H1 (cell line): ENCODE measurements at regions not wholly inside any gene's neighbourhood (a gene's known extent, or its start where the extent isn't known, plus 50 kb on each side); places are given as distances from the start of the nearest gene placed in this dataset.
A peak's percentile ranks its signal among the peaks of the same experiment; 100 is the strongest.

Source experiments
- CTCF ChIA-PET: fragments of 300-600 bp; sonication (Branson Sonifier 250); formaldehyde crosslinking; loops from one replicate; lab custom pipeline; 2021; ENCODE audit not compliant: partially characterized antibody; lab: Charles Lee
- POLR2A ChIA-PET: fragments of 300-600 bp; sonication (Branson Sonifier 250); formaldehyde crosslinking; loops from one replicate; lab custom pipeline; 2021; ENCODE audit warnings: inconsistent platforms; ENCODE audit not compliant: partially characterized antibody; lab: Charles Lee
- DNase-seq, 2 experiments: peaks; one replicate each; pipeline versions ENCODE4 v3.0.0 to v3.0.0-alpha.2; 2010 to 2022; ENCODE audit warnings: low spot score in 2 of 2, low read depth in 1 of 2, mixed read lengths in 1 of 2
- FAIRE-seq: peaks from 2 replicates; lab custom pipeline; 2011; peaks lifted over from hg19 to GRCh38; lab: Jason Lieb, UNC
- H2AFZ ChIP-seq: 2 replicates; pipeline ENCODE4 v1.8.1; 2012; ENCODE audit warnings: low read length, inconsistent platforms
- H2AK5ac ChIP-seq: 2 replicates; pipeline ENCODE4 v1.6.1; 2013; ENCODE audit warnings: low read depth, low read length
- H2BK120ac ChIP-seq: replicated peaks from 2 replicates; pipeline ENCODE3; 2013; ENCODE audit warnings: low read depth, low read length, inconsistent platforms
- H2BK12ac ChIP-seq: 2 replicates; pipeline ENCODE4 v1.6.1; 2013; ENCODE audit warnings: low read depth, low read length
- H2BK15ac ChIP-seq: 2 replicates; pipeline ENCODE4 v1.6.1; 2013; ENCODE audit warnings: low read length
- H2BK20ac ChIP-seq: 2 replicates; pipeline ENCODE4 v1.6.1; 2013; ENCODE audit warnings: low read length
- H2BK5ac ChIP-seq: 2 replicates; pipeline ENCODE4 v1.6.1; 2013; ENCODE audit warnings: low read depth, low read length
- H3K14ac ChIP-seq: 2 replicates; pipeline ENCODE4 v1.6.1; 2013; ENCODE audit warnings: inconsistent platforms; ENCODE audit not compliant: insufficient read length
- H3K18ac ChIP-seq: 2 replicates; pipeline ENCODE4 v1.6.1; 2013; ENCODE audit warnings: low read length; ENCODE audit errors: extremely low read depth
- H3K23ac ChIP-seq: 2 replicates; pipeline ENCODE4 v1.6.1; 2013; ENCODE audit warnings: inconsistent platforms; ENCODE audit not compliant: insufficient read length
- H3K23me2 ChIP-seq: 2 replicates; pipeline ENCODE4 v1.6.1; 2013; ENCODE audit warnings: low read depth, low read length
- H3K27ac ChIP-seq: 2 replicates; pipeline ENCODE4 v1.6.1; 2011; ENCODE audit warnings: low read depth, low read length, inconsistent platforms
- H3K27me3 ChIP-seq, 4 experiments: replicated peaks in 1 of 4; 1 replicate in 1 of 4; 2 replicates in 3 of 4; pipeline versions ENCODE4 v1.6.1 to v1.8.1; 2011 to 2013; ENCODE audit warnings: low read length in 3 of 4, mild to moderate bottlenecking in 3 of 4, inconsistent platforms in 2 of 4, mixed read lengths in 2 of 4, moderate library complexity in 1 of 4; ENCODE audit not compliant: control insufficient read depth in 3 of 4, insufficient read depth in 3 of 4; ENCODE audit errors: extremely low read depth in 1 of 4
- H3K36me3 ChIP-seq, 4 experiments: 2 replicates each; pipeline versions ENCODE4 v1.6.1 to v1.8.1; 2011 to 2013; ENCODE audit warnings: mild to moderate bottlenecking in 4 of 4, low read length in 3 of 4, moderate library complexity in 2 of 4, control low read depth in 1 of 4, inconsistent platforms in 1 of 4; ENCODE audit not compliant: insufficient read depth in 4 of 4, control insufficient read depth in 2 of 4
- H3K4ac ChIP-seq: replicated peaks from 2 replicates; pipeline ENCODE3; 2013; ENCODE audit warnings: low read length, low read depth, mixed read lengths, inconsistent platforms; ENCODE audit not compliant: insufficient read length
- H3K4me1 ChIP-seq, 4 experiments: replicated peaks in 1 of 4; 1 replicate in 1 of 4; 2 replicates in 3 of 4; pipeline versions ENCODE4 v1.6.1 to v1.8.1; 2011 to 2013; ENCODE audit warnings: low read length in 3 of 4, inconsistent platforms in 2 of 4, mixed read lengths in 1 of 4; ENCODE audit not compliant: insufficient read depth in 4 of 4, control insufficient read depth in 3 of 4
- H3K4me2 ChIP-seq, 2 experiments: 2 replicates each; pipeline versions ENCODE4 v1.6.1 to v1.8.1; 2011 to 2013; ENCODE audit warnings: low read depth in 2 of 2, low read length in 2 of 2, control low read depth in 1 of 2, inconsistent platforms in 1 of 2, mild to moderate bottlenecking in 1 of 2; ENCODE audit not compliant: insufficient read depth in 1 of 2
- H3K4me3 ChIP-seq, 4 experiments: fragments of 200-600, 300-600 bp in 1 of 4; sonication (generic), shearing (Covaris generic), sonication (Bioruptor Twin) in 1 of 4; 2 replicates each; pipeline versions ENCODE4 v1.5.1 to v1.8.1; 2011 to 2016; ENCODE audit warnings: low read length in 4 of 4, low read depth in 3 of 4, control low read depth in 2 of 4, inconsistent platforms in 2 of 4, mild to moderate bottlenecking in 2 of 4, mixed read lengths in 1 of 4, moderate library complexity in 1 of 4; ENCODE audit not compliant: insufficient read depth in 2 of 4; ENCODE audit errors: extremely low read depth in 1 of 4
- H3K56ac ChIP-seq: replicated peaks from 2 replicates; pipeline ENCODE3; 2013; ENCODE audit warnings: low read depth, mild to moderate bottlenecking, mixed read lengths, low read length, inconsistent platforms; ENCODE audit not compliant: insufficient read length
- H3K79me1 ChIP-seq: 2 replicates; pipeline ENCODE4 v1.6.1; 2013; ENCODE audit warnings: low read depth, low read length, control low read depth
- H3K79me2 ChIP-seq, 2 experiments: 2 replicates each; pipeline versions ENCODE4 v1.6.1 to v1.8.1; 2012 to 2013; ENCODE audit warnings: low read length in 2 of 2, mild to moderate bottlenecking in 2 of 2, inconsistent platforms in 1 of 2; ENCODE audit not compliant: insufficient read depth in 2 of 2, control insufficient read depth in 1 of 2
- H3K9ac ChIP-seq, 4 experiments: replicated peaks in 1 of 4; 1 replicate in 1 of 4; 2 replicates in 3 of 4; pipeline versions ENCODE4 v1.6.1 to v1.8.1; 2011 to 2013; ENCODE audit warnings: low read depth in 3 of 4, low read length in 3 of 4, control low read depth in 2 of 4, mild to moderate bottlenecking in 2 of 4, moderate library complexity in 2 of 4, inconsistent platforms in 1 of 4; ENCODE audit errors: extremely low read depth in 1 of 4
- H3K9me3 ChIP-seq, 2 experiments: 2 replicates each; pipeline versions ENCODE4 v1.6.1 to v1.8.1; 2012 to 2013; ENCODE audit warnings: mild to moderate bottlenecking in 2 of 2, moderate library complexity in 2 of 2, control low read depth in 1 of 2, inconsistent platforms in 1 of 2, low read depth in 1 of 2, low read length in 1 of 2, mixed read lengths in 1 of 2; ENCODE audit not compliant: insufficient read depth in 2 of 2
- H4K20me1 ChIP-seq, 2 experiments: replicated peaks in 1 of 2; 2 replicates each; pipeline versions ENCODE3 to v1.8.1; 2011 to 2013; ENCODE audit warnings: inconsistent platforms in 2 of 2, low read length in 2 of 2, mild to moderate bottlenecking in 1 of 2; ENCODE audit not compliant: insufficient read depth in 2 of 2, control insufficient read depth in 1 of 2
- H4K5ac ChIP-seq: 2 replicates; pipeline ENCODE4 v1.6.1; 2013; ENCODE audit warnings: low read length, low read depth, mixed read lengths, inconsistent platforms; ENCODE audit not compliant: insufficient read length
- H4K8ac ChIP-seq: 2 replicates; pipeline ENCODE4 v1.8.0; 2013; ENCODE audit warnings: mild to moderate bottlenecking, moderate library complexity, low read length, inconsistent platforms; ENCODE audit not compliant: insufficient read depth; ENCODE audit errors: extremely low read depth
- H4K91ac ChIP-seq: replicated peaks from 2 replicates; pipeline ENCODE3; 2013; ENCODE audit warnings: low read length, mixed read lengths, inconsistent platforms; ENCODE audit not compliant: insufficient read length
- CTCF ChIP-seq, 3 experiments: IDR thresholded peaks; 1 replicate in 2 of 3; 2 replicates in 1 of 3; pipeline versions ENCODE4 v1.5.1 to v1.6.1; 2011; ENCODE audit warnings: low read length in 3 of 3, mild to moderate bottlenecking in 3 of 3, inconsistent platforms in 2 of 3, low read depth in 1 of 3, moderate library complexity in 1 of 3; ENCODE audit not compliant: insufficient read depth in 1 of 3; ENCODE audit errors: control extremely low read depth in 1 of 3
- E2F6 ChIP-seq: IDR thresholded peaks from 2 replicates; pipeline ENCODE4 v1.6.1; 2012; ENCODE audit warnings: inconsistent platforms
- HDAC2 ChIP-seq, 2 experiments: fragments of 300-600 bp in 1 of 2; sonication (generic) in 1 of 2; IDR thresholded peaks; 2 replicates each; pipeline ENCODE4 v1.6.1; 2011 to 2012; ENCODE audit warnings: low read depth in 2 of 2, low read length in 2 of 2, mild to moderate bottlenecking in 2 of 2, moderate library complexity in 2 of 2, borderline replicate concordance in 1 of 2, inconsistent platforms in 1 of 2
- RAD21 ChIP-seq, 2 experiments: IDR thresholded peaks in 1 of 2; conservative IDR thresholded peaks in 1 of 2; 2 replicates each; pipeline ENCODE4 v1.6.1; 2011; ENCODE audit warnings: low read depth in 2 of 2, low read length in 2 of 2, improper control_type of control experiment in 1 of 2, inconsistent platforms in 1 of 2, mild to moderate bottlenecking in 1 of 2, moderate library complexity in 1 of 2
- SP1 ChIP-seq: IDR thresholded peaks from 2 replicates; pipeline ENCODE4 v1.6.1; 2011; ENCODE audit warnings: low read depth, low read length
- TAF1 ChIP-seq: IDR thresholded peaks from 2 replicates; pipeline ENCODE4 v1.6.1; 2011; ENCODE audit warnings: mild to moderate bottlenecking, low read depth, low read length
- YY1 ChIP-seq: IDR thresholded peaks from 2 replicates; pipeline ENCODE4 v1.6.1; 2011; ENCODE audit warnings: low read depth, mild to moderate bottlenecking, low read length
- WGBS, 2 experiments: shearing (Covaris generic) in 1 of 2; methylation state at CpG; one replicate each; pipeline versions ENCODE4 v1.1.6 to v1.1.7; 2013 to 2015; ENCODE audit warnings: low lambda C conversion rate in 2 of 2, mixed read lengths in 2 of 2, inconsistent platforms in 1 of 2, low coverage in 1 of 2, missing lambda C conversion rate in 1 of 2; ENCODE audit not compliant: insufficient replicate concordance in 2 of 2, insufficient coverage in 1 of 2, insufficient read length in 1 of 2; ENCODE audit errors: extremely low coverage in 1 of 2, missing lambda C conversion rate in 1 of 2; 5-methylcytosine and 5-hydroxymethylcytosine counted together

- H3K27me3 ChIP-seq: no peaks in the 10 kb centered on the region
- 67% methylated on average over 1 of the region's 1 CpG; no CpG with 5 or more reads in 1 of the 2 experiments for WGBS, 2 experiments
Measured at GRCh38 chr16:64408699-64409098, 713.2 kb downstream of the CDH11 start.

More at GRCh38 chr16:64408699-64409098, 713.2 kb downstream of the CDH11 start:
- Histone ChIP-seq H3K79me1 (no peaks in the 10 kb centered on the region), H3K4me2 (no peak overlapping the region), H3K23me2 (no peaks in the 10 kb centered on the region), H4K20me1 (no peaks in the 10 kb centered on the region), H3K4me3 (no peak overlapping the region), H4K8ac (no peak overlapping the region), H3K36me3 (no peaks in the 10 kb centered on the region), H2BK15ac (no peak overlapping the region), H4K91ac (no peak overlapping the region), H3K18ac (no peak overlapping the region), H2BK20ac (no peak overlapping the region), H3K9ac (no peak overlapping the region), H2AK5ac (no peak overlapping the region), H3K9me3 (no peaks in the 10 kb centered on the region), H3K27ac (no peak overlapping the region), H4K5ac (no peak overlapping the region), H2AFZ (no peak overlapping the region), H3K14ac (no peak overlapping the region), H3K4ac (no peak overlapping the region), H2BK120ac (no peak overlapping the region), H2BK5ac (no peak overlapping the region), H2BK12ac (no peak overlapping the region), H3K23ac (no peak overlapping the region), H3K4me1 (peaks cover 0 to 2% (median 0%) of the 10 kb centered on the region in 4 experiments; a peak in 1 of 7 replicates)
- CTCF ChIA-PET: interaction anchor here (0.6 to 0.9 kb wide), 5 partner anchors 9 to 989 kb away, joined by 3 to 5 read pairs (median 3); no protein-coding TSS in a partner anchor
- TF ChIP-seq HDAC2 (IDR thresholded peaks at IDR 0.05; ENCODE audit: borderline replicate concordance in 1 of 2, low read depth in 2 of 2, low read length in 2 of 2) (no peak), RAD21 (IDR thresholded peaks at IDR 0.05 in 1 of 2, conservative IDR thresholded peaks at IDR 0.05 in 1 of 2; ENCODE audit: low read depth in 2 of 2, low read length in 2 of 2) (peak; percentile 39 to 44), SP1 (no peak), YY1 (no peak), E2F6 (no peak), TAF1 (no peak), CTCF (IDR thresholded peaks at IDR 0.05; ENCODE audit: control extremely low read depth in 1 of 3, insufficient read depth in 1 of 3, low read depth in 1 of 3, low read length in 3 of 3) (peak in 1 of 3 experiments; percentile 26; a peak in 1 of 4 replicates)
- TF ChIP-seq, all 59 proteins: peak for 2
- FAIRE-seq (no peak), DNase-seq (no peak)
- H3K79me2 ChIP-seq: no peaks in the 10 kb centered on the region
- H3K56ac ChIP-seq: no peak overlapping the region
- POLR2A ChIA-PET: interaction anchor here (0.6 kb wide), 1 partner anchor 19 kb away, joined by 3 read pairs; no protein-coding TSS in a partner anchor
